Tibial nerve (tissue), 4 donors: ENCODE measurements at regions not wholly inside any gene's neighbourhood (a gene's known extent, or its start where the extent isn't known, plus 50 kb on each side); places are given as distances from the start of the nearest gene placed in this dataset.

Source experiments
- EP300 ChIP-seq, 2 donors: sonication (generic); formaldehyde crosslinking; IDR thresholded peaks; one replicate each; pipeline ENCODE4 v1.6.1; 2017; ENCODE audit warnings: antibody characterized with exemption in 2 of 2, mild to moderate bottlenecking in 1 of 2
- POLR2A ChIP-seq, 2 donors: fragments of 450-650 bp; IDR thresholded peaks; one replicate each; pipeline ENCODE4 v1.6.1; 2017; ENCODE audit warnings: antibody characterized with exemption in 2 of 2, mild to moderate bottlenecking in 2 of 2, moderate library complexity in 2 of 2
- TF ChIP-seq, protein P1 (sequence below), 5 experiments: fragments of 200-600 bp in 3 of 5; fragments of 450-650 bp in 2 of 5; sonication (generic) in 3 of 5; IDR thresholded peaks; one replicate each; pipeline ENCODE4 v1.5.1; 2016 to 2019; ENCODE audit warnings: antibody characterized with exemption in 5 of 5, mild to moderate bottlenecking in 3 of 5, moderate library complexity in 2 of 5

DNA sequence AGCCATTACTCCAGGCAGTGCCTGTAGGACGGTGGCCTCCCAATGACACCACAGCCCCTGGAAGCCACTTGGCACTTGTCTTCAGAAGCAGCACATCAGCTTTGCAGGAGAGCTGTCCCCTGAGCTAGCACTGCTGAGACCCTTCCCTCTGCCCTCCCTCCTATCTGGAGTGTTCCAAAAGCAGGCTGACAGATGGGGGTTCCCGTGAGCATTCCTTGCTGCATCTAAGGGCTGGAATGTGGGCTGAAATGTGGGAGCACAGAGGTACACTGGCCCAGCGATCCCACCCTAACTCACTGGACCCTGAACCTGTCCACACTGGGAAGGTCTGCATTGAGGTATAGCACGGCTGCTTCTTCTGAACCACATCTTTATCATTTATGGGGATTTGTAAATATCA lies 230.1 kb downstream of the ANAPC1 start:
- TF ChIP-seq EP300 (IDR thresholded peaks at IDR 0.05) (no peak), POLR2A (IDR thresholded peaks at IDR 0.05) (no peak)
- TF ChIP-seq, protein P1, sequence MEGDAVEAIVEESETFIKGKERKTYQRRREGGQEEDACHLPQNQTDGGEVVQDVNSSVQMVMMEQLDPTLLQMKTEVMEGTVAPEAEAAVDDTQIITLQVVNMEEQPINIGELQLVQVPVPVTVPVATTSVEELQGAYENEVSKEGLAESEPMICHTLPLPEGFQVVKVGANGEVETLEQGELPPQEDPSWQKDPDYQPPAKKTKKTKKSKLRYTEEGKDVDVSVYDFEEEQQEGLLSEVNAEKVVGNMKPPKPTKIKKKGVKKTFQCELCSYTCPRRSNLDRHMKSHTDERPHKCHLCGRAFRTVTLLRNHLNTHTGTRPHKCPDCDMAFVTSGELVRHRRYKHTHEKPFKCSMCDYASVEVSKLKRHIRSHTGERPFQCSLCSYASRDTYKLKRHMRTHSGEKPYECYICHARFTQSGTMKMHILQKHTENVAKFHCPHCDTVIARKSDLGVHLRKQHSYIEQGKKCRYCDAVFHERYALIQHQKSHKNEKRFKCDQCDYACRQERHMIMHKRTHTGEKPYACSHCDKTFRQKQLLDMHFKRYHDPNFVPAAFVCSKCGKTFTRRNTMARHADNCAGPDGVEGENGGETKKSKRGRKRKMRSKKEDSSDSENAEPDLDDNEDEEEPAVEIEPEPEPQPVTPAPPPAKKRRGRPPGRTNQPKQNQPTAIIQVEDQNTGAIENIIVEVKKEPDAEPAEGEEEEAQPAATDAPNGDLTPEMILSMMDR (IDR thresholded peaks at IDR 0.05), result no peak
